NCI-H146 (cell line): ENCODE measurements at regions not wholly inside any gene's neighbourhood (a gene's known extent, or its start where the extent isn't known, plus 50 kb on each side); places are given as distances from the start of the nearest gene placed in this dataset.

ENCODE experiments used
- DNase-seq: peaks from one replicate; lab custom pipeline; 2025; lab: John Stamatoyannopoulos, UW

DNA sequence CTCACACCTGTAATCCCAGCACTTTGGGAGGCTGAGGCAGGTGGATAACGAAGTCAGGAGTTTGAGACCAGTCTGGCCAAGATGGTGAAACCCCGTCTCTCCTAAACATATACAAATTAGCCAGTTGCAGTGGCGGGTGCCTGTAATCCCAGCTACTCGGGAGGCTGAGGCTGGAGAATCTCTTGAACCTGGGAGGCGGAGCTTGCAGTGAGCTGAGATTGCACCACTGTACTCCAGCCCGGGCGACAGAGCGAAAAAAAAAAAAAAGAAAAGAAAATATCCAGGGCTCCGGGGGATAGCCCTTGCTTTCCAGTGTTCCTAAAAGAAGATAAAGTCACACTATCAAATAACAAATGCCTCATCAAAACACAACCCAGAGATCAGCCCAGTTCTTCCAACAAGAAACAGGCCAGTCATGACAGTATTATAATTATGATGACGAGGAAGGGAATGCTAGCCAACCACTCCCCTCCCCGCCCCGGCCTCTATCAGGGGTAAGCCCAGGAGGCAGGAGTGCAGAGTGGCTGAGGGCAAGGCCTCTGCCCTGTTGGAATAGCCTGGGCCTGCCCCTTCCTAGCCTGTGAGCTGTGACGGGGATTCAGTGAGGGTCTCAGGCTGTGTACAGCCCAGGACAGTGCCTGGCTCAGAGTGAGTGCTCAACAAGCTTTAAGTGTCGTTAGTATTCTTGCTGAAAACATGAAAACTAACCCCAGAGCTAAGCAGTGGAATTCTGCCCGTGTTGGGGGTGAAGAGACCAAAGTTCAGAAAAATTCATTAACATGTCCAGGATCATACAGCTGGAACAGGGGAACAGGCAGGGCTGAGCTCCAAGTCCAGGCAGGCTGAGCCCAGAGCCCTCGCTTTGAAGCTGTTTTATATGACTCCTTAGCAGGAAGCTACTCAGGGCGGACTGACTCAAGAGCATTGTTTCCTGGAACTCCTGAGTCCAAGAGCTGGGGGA, 54.3 kb downstream of the FAM241B start:
- no peak for DNase-seq

DNA sequence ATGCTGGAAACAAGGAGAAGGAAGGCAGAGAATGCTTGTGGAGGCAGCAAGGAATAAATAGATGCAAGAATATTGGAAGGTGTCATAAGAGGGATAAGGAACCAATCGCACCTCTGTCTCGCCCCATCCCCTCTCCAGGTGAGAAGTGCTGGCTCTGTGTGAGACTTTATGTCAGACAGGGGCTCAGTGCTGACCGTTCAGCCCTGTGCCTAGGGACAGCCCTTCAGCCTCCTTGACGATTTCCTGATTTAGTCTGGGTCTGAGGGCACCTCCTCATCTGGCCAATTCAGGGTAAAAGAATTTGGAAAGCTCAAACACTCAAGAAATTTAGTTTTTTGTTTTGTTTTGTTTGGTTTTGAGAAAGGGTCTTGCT, 54.9 kb downstream of the FAM241B start:
- DNase-seq, result no peak

DNA sequence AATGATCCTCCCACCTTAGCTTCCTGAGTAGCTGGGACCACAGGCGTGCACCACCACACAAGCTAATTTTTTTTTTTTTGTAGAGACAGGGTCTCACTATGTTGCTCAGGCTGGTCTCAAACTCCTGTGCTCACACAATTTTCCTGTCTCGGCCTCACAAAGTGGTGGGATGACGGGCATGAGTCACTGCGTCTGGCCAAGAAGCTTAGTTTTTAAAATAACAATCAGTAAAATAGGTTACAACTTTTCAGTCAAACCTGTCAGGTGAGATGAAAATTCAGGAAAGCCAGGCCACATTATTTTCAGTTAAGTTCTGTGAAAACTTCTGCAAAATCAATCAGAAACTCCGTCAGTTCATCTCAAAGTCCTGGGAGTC, 55.4 kb downstream of the FAM241B start:
- no peak for DNase-seq

DNA sequence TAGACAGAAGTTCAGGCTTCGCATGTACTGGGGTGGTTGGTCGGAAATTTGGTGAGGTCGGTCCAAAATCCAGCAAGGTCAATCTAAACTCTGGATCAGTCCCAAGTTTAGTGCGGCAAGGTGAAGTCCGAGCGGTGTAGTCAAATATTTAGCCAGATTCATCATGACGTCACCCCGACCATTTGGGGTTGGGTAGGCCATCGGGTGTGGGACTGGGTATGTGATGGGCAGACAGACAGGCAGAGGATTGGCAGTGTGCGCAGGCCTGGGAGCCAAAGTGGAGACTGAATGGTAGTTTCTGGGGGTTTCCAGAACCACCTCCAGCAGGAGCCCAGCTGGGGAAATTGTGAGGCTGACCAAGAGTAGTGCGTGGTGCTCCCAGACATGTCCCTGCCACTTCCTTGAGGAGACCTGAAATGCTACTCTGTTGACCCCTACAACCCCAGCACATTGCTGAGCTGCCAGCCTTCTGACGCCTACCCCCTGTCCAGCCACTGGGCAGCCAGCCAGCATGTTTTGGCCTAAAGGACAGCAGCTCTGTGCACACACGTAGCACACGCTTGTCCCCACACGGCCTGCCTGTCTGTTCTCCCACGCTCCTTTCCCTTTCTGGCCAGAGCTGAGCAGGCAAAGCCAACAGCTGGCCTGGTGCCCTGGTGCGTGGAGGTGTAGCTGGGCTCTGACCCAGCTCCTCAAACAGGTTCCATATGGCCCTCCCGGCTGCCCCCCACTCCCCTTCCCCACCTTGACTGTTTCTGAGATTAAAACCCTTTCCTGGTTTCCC, 55.9 kb downstream of the FAM241B start:
- DNase-seq, result no peak

DNA sequence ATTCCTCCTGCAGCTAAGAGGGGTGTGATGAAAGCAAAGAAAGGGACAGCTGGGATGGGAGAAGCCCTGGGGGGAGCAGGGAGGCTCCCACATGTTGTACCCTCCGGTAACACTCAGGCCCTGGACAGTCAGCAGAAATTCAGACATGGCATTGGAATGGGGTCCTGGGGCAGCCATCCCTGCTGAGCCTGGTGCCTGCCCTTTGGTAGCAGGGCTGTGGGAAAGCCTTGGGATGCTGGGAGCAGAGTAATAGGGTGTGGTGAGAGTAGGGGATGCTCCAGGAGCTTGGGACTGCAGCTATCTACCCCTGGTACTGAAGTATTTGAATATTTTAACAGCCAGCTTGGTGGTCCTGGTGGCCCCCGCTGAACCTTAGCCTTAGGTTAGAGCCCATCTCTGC, 56.8 kb downstream of the FAM241B start:
- no peak for DNase-seq

DNA sequence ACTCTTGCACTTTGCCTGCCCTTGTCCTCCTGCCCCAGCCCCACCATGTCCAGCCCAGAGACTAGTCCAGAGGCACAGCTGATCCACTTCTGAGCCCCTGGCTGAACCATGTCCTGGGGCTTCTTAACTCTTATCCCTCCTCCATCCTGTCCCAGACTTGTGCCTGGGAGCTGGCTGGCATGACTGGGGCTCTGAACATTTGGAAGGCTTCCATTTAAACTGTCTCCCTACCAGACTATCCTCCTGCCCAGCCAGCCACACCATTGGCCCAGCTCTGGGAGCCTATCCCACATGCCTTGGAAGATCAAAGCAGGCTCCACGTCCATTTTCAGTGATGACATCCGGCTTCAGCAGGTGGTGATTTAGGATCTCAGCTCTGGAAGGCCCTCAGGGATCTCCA, 57.4 kb downstream of the FAM241B start:
- DNase-seq, result no peak

DNA sequence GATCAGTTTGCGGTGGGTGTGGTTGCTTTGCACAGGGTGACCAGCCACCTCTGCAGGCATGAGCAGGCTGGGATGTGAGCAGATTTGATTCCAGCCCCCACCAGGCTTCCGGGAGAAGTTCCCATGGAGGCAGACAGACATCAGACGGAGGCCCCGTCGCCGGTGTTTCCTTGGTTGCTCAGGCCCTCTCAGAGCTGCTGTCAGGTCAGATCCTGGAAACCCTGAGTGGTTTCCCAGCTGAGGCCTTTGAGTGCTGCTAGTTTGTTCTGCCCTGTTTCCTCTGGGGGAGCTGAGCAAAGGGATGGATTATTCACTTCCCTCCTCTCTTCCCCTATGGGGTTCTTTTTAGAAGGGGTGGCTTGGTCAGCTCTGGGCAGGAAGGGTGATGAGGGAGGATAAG, 62.2 kb downstream of the FAM241B start:
- no peak for DNase-seq

DNA sequence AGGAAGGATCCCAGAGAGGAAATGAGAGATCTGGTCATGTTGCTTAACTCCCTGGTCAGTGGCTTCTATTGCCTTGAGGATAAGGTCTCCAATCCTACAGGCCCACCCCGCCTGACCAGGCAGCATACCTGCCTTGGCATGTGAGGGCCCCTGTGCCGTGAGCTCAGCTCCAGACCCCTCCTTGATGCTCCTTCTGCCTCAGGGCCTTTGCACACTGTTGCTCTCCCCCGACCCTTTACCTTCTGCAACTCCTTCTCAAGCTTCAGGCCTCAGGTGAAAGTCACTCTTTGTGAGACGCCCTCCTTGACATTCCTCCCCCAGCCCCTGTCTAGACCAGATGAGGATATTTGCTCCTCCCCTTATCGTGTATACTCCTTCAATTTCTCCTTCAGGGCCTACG, 62.8 kb downstream of the FAM241B start:
- DNase-seq, result no peak

DNA sequence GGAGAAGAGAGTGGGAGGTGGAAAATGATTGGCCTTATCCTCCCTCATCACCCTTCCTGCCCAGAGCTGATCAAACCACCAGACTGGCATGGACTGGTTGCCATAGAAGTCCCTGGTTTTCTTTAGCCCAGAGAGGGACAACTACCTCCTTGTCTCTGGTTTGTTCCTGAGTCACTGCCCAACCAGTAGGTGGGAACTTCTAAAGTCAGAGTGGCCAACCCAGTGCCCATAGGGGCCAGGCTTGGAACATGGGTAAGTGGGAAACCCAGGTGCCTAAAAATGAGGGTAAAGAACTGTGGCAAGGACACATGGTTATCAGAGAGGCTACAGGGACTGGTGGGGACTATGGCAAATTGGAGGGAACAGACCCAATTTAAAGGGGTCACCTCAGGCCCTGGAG, 63.8 kb downstream of the FAM241B start:
- DNase-seq, result no peak

DNA sequence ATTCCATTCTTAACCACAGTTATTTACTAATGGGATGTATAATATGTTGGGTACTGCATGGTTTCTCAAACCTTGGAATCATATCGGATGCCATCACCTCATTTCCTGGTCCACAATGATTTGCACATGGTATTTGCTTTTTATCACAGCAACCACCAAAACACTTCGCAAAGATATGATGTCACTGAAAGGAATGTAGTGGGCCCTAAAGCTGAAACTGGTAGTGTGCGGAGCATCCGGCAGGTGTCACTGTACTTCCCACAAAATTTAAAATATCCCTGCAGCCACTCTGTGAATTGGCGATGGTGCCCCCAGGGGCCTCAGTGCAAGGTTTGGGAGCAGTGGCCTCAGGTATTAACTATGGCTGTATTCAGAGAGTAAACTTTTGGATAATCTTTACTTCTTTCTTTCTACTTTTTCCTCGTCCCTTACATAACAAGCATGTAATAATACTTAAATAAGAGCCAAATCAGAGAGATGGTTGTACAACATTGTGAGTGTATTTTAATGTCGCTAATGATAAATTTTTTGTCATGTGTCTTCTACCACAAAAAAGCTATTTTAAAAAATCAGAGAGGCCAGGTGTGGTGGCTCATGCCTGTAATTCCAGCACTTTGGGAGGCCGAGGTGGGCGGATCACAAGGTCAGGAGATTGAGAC, 66.2 kb downstream of the FAM241B start:
- DNase-seq, result peak; percentile 11

DNA sequence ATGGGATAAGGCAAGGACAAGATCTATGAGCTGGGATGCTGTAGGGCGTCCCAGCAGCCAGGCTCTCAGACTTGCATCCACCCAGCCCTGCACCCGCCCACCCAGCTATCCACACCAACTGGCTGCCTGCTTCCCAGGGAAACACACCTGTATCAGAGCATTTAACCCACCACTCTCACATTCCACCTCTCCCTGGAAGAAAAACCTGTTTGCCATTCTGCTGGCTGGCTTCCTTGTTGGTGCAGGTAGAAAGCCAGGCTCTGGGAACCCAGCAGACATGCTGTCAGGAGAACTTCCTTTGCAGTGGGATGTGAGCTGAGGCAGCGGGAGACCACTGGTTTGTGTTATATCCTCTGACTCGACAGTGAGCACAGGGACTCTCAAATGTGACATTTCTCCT, 67.0 kb downstream of the FAM241B start:
- DNase-seq, result no peak

DNA sequence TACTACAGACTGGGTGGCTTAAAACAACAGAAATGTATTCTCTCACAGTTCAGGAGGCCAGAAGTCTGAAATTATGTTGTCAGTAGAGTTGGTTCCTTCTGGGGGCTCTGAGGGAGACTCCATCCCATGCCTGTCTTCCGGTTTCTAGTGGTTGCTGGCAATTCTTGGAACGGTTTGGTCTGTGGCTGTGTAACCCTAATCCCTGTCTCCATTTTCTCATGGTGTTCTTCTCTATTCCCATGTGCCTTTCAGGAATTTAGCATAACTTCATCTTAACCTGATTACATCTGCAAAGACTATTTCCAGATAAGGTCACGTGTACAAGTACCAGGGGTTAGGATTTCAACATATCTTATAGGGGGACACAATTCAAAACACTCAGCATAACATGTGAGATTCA, 73.2 kb downstream of the FAM241B start:
- DNase-seq, result no peak

DNA sequence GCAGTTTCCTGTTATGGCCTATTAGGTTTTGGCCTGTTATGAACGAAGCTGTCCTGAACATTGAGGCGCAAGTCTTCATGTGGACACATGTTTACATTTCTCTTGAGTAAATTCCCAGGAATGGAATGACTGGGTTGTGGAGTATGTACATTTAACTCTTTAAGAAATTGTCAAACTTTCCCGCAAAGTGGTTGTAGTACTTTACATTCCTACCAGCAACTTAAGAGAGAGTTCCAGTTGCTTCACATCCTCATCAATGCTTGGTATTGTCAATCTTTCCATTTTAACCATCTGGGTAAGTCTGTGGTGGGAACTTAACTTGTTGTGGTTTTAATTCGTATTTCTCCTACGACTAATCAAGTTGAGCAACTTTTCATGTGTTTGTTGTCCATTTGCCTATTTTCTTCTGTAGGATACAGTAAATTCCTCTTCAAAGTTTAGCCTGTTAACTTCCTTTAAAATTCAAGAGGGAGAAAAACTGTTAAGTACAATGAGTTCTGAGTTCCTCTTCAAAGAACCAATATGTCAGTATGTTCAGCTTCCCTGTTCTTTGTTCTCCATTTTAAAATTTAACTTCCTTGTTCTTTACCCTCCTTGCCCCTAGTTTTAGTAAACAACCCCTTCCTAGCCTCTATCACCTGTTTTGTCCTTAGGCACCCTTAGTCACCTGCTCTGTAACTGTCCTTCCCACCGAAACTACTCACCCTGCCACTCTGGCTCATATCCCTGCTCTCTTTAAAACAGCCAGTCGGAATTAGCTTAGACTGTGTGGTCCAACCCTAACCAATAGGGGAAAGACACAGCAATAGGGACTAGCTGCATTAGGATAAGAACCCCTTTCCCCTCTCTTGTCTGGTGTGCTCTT, 74.0 kb downstream of the FAM241B start:
- DNase-seq, result no peak

DNA sequence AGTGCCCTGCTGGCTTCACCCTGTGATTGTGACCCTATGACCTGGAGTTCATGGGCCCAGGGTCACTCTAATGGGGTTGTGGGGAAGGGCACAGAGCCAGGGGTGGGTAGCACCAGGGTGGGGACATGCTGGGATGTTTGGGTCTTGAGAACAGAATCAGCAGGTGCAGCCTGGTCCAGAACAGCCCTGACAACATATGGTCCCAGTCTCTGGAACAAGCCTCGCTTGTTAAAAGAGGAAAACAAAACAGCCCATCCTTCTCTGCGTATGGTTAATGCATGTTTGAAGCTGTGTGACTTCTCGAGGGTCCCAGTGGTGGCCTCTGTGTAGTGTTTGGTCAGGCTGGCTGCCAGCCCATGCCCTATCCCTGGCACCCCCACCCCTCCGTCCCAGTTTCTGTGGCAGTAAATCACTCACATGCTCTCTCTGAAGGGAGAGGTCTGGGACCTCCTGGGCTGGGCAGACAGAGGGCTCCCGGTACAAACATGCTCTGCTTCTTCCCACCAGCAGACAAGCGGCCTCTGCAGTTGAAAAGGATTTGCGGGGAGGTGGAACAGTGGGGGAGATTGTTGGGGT, 79.4 kb downstream of the FAM241B start:
- no peak for DNase-seq

DNA sequence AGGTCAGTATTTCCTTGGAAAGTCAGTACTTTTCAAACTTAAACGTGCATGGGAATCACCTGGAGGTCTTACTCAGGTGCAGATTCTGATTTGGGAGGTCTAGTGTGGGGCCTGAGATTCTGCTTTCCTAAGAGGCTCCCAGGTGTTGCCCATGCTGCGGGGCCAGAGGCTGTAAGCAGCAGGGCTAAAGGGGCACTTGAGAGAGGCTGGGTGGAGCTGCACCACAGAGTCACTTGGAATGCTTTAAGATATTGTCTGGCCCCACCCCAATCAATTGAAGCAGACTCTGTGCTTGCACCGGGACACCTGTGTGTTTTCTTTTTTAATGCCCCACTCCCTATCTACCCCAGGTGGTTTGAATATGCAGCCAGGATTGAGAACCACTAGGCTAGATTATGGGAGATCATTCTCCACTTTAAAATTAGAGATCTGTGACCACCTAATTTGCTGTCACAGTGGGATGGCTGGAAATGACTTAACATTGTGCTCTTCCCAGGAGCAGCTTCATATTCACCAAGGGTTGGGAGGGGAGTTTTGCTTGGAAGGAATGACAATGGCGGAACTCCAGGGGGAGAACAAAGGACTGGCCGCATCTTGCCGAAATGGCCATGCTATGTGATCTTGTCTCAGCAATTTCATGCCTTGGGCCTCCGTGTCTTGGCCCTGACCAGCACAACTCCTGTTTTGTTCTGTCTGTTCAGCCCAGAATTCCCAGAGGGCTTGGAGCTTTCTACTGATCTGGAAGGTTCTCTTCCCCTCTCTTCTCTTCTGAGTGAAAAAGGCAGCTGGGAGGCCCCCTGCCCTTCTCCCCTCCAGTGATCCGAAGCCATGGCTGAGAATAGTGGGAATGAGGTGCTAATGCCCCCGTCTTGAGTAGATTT, 80.2 kb downstream of the FAM241B start:
- DNase-seq, result no peak

DNA sequence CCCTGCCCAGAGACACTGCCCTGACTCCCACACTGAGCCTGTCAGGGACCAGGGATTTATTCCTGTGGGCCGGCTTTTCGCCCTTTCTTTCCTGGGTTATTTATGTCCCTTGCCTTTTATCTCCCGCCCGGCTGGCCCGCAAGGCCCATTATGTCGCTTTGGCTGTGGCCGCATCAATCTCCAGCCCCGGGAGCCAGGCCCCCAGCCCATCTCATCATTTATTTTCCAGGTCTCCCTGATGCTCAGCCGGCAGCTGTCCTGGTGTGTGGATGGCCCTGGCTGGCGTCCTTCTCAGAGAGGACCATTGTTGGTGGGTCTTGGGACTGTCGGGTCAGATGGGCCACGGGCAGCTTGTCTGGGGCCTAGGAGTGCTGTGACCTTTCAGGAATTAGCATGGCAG, 82.3 kb downstream of the FAM241B start:
- DNase-seq, result no peak

DNA sequence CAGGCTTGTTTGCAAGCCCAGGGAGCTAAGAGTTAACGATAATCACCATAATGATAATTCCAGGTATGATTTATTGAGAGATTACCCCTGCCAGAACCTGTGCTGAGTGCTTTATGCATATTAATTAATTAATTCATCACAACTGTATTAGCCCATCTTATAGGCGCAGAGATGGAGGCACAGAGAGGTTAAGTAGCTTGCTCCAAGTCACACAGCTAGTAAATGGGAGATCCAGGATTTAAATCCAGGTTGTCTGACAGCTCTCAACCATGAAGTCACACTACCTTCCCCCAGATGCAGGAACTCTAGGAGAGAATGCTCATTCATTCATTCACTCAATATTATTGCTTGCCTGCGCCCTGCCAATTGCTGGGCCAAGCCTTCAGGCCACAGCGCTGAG, 84.5 kb downstream of the FAM241B start:
- DNase-seq, result no peak

DNA sequence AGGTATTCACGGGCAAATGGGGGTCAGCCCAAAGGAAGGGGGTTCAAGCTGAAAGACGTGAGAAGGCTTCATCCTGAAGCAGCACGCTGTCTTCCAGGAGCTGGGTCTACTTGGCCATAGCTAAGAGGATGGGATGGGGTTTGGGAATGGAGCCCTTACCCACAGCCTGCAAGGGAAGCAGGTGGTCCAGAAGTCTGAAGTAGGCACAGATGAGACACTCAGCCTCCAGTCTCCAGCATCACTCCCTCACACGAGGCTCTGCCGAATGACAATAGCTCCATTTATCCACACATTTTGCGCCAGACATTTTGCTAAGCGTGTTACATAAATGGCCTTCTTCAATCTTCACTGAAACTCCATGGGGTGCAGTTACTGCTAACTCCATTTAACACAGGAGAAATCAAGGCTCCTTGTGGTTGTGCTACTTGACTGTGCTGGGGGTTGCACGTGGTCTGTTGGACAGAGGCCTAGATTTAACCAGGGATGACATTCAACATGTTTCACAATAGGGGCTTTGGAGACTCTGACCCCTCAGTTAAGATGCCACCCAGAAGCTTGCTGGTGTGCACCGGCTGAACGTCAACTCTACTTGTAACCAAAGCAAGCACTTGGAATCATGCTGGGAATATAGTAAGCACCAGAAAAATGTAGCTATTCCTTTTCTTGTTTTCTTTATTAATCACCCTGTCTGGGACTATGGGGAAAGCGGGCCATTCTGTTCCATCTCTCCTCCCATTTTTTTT, 85.3 kb downstream of the FAM241B start:
- DNase-seq, result no peak

DNA sequence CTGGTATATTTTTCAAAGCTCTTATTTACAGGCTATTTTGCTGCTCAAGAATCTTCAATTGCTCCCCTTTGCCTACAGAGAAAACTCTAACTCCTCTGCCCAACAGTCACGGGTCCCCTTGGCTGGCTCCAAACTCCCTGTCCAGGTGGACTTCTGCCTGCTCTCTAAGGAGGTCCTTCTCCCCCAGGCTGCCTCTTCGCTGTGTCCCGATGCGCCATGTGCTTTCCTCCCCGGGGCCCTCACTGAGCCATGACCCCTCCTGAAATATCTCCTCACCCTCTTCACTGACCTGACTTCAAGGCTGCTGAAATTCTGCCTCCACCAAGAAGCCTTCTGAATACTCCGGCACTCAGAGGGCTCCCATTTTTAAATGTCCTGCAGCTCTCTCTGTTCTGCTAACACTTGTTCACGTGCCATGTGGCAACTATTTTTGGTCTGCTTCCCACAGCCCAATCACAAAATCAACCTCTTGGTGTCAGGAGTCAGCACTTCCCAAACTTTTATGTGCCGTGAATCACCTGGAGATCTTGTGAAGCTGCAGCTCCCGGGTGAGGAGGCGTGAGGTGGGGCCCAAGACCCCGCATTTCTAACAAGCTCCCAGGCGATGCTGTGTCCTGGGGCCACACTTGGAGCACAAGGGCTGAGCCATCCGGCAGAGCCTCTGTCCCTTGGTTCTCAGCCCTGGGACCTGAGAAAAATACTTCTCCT, 85.7 kb upstream of the COL13A1 start:
- DNase-seq, result no peak
